ENCODE measurements at regions not wholly inside any gene's neighbourhood (a gene's known extent, or its start where the extent isn't known, plus 50 kb on each side); places are given as distances from the start of the nearest gene placed in this dataset.
"Not testable (repeated sequence)": the region's sequence is repeated elsewhere in the genome, so short reads cannot be mapped to it uniquely, and the experiment has no call there.

DNA sequence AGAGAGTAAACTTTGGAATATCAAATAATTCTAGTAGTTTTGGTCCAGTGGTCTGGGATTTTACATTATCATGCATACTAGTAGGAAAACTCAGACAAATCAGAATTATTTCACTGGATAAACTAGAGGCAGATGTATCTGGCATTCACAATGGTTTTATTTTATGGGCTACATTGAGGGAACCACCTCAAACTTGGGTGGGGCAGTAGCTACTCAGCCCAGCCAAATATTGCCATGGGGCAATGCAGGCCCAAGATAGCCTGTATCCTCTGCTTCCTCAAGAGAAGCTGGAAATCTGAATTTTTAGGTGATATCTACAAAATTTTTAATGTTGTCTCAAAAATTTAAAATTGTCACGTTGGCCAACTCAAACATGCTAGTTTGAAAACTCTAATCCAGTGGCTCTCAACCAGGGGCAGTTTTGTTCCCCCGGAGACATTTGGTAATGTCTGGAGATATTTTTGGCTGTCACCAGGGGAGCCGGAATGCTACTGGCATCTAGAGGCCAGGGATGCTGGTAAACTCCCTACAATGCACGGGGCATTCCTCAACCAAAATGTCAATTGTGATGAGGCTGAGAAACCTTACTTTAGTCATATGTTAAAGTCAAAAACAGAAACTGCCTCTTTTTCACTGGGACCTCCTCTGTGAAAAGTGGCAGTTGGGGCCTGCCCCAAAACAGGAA, 172.8 kb upstream of the SPRED2 start:
- DNase-seq (ENCODE audit: low spot score), result no peak

DNA sequence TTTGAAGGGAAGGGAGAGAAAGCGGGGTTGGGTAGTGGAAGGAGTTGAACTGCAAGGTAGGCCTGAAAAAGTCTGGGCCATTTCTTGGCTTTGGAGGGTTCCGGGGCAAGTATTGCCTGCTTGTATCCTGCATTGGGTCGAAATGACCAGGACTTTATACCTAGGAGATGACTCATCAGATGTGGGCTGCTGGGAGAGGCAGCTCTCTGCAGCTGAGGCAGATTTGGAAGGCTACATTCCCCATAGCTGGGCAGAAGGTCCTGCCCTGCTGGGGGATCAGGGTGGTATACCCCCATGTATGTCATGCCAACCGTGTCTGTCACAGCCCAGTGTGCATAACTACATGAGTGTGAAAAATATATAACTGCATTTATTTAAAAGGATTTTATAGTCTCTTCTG, 171.8 kb upstream of the SPRED2 start:
- DNase-seq (ENCODE audit: low spot score), result no peak

DNA sequence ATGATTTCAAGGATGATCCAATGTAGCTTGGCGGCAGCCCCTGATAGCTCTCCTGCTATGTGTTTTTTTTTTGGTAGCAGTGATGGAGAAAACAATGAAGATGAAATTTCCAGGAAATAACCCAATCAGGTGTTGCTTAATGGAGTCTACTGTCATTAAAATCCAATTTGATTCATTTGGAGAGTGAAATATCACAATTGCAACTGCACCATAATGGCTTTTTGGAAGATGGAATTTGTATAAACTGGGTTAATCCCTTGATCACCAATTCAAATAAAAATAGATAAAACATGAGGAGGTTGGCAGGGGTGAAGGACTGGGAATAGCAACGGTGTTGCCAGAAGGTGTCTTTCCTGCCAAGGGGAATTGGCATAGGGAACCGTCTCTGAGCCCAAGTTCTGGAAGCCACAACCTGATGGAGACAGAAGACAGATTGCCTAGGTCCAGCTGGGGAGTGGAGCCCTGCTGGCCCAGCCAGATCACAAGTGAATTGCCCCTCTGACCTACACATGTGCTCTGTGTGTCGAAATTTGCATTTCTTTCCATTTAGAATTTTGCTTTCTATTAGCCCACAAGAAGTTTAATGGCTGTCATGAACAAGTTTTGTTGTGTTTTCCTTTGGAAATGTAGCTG, 170.3 kb upstream of the SPRED2 start:
- DNase-seq (ENCODE audit: low spot score), result no peak

- not testable (repeated sequence) for DNase-seq (ENCODE audit: low spot score)
These were observed 168.5 kb upstream of the SPRED2 start for GRCh38 chr2:65600871-65601270.

DNA sequence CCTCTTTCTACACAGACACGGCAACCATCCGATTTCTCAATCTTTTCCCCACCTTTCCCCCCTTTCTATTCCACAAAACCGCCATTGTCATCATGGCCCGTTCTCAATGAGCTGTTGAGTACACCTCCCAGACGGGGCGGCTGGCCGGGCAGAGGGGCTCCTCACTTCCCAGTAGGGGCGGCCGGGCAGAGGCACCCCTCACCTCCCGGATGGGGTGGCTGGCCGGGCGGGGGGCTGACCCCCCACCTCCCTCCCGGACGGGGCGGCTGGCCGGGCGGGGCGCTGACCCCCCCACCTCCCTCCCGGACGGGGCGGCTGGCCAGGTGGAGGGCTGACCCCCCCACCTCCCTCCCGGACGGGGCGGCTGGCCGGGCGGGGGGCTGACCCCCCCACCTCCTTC, 168.0 kb upstream of the SPRED2 start:
- not testable (repeated sequence) for DNase-seq (ENCODE audit: low spot score)

DNA sequence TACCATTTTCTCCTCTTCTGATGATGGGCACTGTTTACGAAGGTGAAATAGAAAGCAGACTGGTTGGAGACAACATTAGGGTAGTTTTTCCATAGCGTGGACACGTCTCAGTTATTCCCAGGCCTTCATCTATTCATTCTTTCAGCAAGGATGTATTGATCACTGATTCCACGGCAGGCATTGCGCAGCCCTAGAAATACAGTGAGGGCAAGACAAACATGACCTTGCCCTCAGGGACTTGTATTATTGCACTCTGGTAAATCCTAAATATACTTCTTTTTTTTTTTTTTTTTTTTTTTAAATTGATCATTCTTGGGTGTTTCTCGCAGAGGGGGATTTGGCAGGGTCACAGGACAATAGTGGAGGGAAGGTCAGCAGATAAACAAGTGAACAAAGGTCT, 167.3 kb upstream of the SPRED2 start:
- no peak for DNase-seq (ENCODE audit: low spot score)

- no peak for DNase-seq (ENCODE audit: low spot score)
These were observed 166.6 kb upstream of the SPRED2 start for GRCh38 chr2:65598996-65599395.

GRCh38 chr2:65598264-65598663, 165.9 kb upstream of the SPRED2 start:
- no peak for DNase-seq (ENCODE audit: low spot score)

GRCh38 chr2:65595630-65596029, 163.2 kb upstream of the SPRED2 start:
- DNase-seq (ENCODE audit: low spot score), result no peak

DNA sequence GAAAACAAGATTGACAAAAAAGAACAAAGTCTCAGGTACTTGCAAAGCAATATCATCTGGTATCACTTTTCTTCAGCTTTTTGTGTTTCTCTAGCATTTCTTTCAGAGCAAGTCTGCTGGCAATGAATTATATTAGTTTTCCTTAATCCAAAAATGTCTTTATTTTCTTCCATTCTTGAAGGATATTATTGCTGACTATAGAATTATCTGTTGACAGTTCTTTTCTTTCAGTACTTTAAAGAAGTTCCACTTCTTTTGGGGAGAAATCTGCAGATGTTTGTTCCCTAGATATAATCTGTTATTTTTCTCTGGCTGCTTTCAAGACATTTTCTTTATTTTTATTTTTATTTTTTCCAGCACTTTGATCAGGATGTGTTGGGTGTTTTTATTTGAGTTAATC, 161.8 kb upstream of the SPRED2 start:
- DNase-seq (ENCODE audit: low spot score), result no peak

- DNase-seq (ENCODE audit: low spot score), result no peak
These were observed 157.3 kb upstream of the SPRED2 start for GRCh38 chr2:65589667-65590066.

DNA sequence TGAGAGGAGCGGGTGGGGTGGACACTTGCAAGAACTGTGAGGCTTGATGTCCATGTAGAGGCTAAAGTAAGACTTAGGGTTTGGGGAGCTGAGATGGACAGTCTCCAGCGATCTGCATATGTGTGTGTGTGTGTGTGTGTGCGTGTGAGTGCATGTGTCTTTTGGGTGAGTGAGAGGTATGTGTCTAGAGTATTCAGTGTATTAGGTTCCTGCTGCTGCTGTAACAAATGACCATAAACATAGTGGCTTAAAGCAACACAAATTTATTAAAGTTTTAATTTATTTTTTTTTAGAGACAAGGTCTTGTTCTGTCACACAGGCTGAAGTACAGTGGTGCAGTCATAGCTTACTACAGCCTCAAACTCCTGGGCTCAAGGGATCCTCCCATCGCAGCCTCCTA, 155.4 kb upstream of the SPRED2 start:
- no peak for DNase-seq (ENCODE audit: low spot score)

DNA sequence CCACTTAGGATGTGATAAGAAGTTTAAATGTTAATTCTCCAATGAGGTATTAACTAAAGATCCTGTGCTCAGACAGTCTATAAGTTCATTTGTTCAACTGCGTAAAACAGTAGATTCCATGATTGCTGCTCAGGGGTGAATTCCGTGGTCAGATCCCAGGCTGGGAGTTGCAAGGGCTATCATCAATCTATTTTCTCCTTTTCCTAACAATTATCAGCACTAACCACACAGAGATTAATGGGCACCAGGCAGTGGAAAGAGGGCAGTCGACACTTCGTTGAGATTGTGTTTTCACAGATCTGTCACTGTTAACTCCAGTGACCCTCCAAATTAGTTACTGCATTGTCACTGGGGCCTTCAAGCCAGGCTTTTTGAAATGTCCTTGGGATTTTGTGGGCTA, 154.1 kb upstream of the SPRED2 start:
- DNase-seq (ENCODE audit: low spot score), result no peak

- DNase-seq (ENCODE audit: low spot score), result no peak
These were observed 150.7 kb upstream of the SPRED2 start for GRCh38 chr2:65583061-65583460.

DNA sequence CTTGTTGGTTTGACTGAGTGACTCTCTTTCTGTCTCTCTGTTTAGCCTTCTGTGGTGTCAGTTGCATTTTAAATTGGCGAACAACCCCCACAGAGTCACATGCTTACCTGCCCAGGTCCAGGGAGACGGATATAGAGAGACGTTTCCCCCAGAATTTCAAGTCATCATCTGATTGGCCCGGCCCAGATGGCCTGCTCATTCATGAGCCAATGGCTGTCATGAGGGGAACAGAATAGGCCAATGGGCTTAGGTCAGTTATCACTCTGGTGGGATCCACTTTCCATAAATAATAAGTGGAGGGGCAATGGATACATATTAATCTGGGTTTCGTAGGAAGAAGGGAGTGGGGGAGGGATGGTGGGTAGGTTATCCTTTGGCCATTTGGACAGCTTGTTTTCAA, 150.0 kb upstream of the SPRED2 start:
- DNase-seq (ENCODE audit: low spot score), result no peak

DNA sequence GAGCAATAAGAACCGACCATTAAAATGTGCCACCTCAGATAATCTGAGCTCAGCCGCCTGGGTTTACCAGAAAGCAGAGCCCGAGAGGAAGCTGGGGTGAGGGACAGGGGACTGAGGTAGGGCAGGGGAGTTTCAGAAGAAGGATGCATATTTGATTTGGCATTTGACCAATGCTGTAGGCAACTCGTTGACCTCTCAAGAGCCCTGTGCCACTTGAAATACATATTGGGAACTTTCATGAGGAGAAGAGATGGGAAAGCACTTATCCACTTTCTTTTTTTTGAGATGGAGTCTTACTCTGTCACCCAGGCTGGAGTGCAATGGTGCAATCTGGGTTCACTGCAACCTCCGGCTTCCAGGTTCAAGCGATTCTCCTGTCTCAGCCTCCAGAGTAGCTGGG, 148.4 kb upstream of the SPRED2 start:
- no peak for DNase-seq (ENCODE audit: low spot score)

DNA sequence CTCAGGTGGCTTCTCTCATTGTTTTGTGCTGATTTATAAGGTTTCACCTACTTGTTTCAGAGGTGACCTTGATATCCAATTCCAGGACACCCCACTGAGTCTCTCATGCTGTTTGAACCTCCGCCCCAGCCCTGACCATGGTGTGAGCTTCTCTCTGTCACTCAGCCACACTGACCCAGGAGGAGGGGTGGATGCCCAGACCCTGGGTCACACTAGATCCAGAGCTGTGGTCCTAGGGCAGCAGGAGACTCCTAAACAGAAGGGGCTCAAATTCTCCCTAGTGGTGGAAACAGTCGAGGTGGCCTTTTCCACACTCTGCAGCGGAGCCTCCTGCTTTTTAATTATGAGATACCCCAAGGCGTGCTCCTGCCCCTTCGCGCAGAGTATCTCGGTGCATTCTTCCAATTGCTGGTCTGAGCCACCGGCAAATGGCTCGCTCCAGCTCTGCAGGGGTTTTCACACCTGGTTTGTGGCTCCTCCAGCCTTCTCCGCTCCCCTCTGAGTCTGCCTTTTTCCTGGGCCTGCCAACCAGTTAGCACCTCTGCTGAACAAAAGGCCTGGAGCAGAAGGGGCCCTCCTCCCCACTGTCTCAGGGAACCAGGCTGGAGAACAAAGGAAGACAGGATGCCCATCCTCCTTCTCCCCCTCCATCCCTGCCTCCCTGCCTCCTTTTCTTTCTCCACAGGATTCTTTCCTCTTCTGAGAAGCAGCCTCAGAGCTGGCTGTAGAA, 147.3 kb upstream of the SPRED2 start:
- no peak for DNase-seq (ENCODE audit: low spot score)

DNA sequence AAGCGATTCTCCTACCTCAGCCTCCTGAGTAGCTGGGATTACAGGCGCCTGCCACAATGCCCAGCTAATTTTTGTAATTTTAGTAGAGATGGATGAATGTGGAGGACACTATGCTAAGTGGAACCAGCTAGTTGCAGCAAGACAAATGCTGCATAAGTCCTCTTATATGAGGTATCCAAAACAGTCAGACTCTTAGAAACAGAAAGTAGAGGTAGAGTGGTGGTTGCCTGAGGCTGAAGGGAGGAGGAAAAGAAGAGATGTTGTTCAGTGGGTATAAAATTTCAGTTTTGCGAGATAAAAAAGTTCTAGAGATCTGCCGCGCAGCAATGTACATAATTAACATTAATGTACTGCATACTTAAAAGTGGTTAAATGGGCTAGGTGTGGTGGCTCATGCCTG, 145.3 kb upstream of the SPRED2 start:
- DNase-seq (ENCODE audit: low spot score), result no peak

- no peak for DNase-seq (ENCODE audit: low spot score)
These were observed 144.6 kb upstream of the SPRED2 start for GRCh38 chr2:65576861-65577601.

- no peak for DNase-seq (ENCODE audit: low spot score)
These were observed 143.9 kb upstream of the SPRED2 start for GRCh38 chr2:65576278-65576677.

DNA sequence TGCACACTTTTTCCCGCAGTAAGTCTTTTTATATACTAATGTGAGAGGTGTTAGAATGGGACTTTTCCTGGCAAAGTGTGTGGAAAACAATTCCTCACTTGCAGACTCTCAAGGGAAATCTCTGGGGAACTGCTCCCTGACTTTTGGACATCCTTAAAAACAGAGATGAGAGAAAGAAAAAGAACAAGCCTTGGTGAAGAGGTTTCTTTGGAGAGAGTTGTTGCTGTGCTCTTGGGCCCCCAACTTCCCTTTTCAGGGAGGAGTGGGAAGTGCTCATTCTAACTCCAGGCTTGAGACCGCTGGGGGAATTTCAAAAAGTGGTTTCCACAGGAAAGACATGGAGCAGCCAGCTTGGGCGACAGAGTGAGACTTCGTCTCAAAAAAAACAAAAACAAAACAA, 142.6 kb upstream of the SPRED2 start:
- no peak for DNase-seq (ENCODE audit: low spot score)

- DNase-seq (ENCODE audit: low spot score), result not testable (repeated sequence)
These were observed 136.4 kb upstream of the SPRED2 start for GRCh38 chr2:65568656-65569440.
